ENCODE measurements at regions not wholly inside any gene's neighbourhood (a gene's known extent, or its start where the extent isn't known, plus 50 kb on each side); places are given as distances from the start of the nearest gene placed in this dataset.

- no peak overlapping the region for H3K4me3 ChIP-seq (ENCODE audit: low read length)
- TF ChIP-seq CTCF (conservative IDR thresholded peaks at IDR 0.05; ENCODE audit: low read depth, low read length), result no peak
- no peak for DNase-seq (ENCODE audit: low read depth)
Measured at GRCh38 chr7:130933919-130934318, 199.9 kb upstream of the KLF14 start.

GRCh38 chr7:130935564-130936157, 201.7 kb upstream of the KLF14 start:
- no peak overlapping the region for H3K4me3 ChIP-seq (ENCODE audit: low read length)
- DNase-seq (ENCODE audit: low read depth), result no peak
- no peak for TF ChIP-seq CTCF (conservative IDR thresholded peaks at IDR 0.05; ENCODE audit: low read depth, low read length)

GRCh38 chr7:130936202-130936931, 202.4 kb upstream of the KLF14 start:
- H3K4me3 ChIP-seq (ENCODE audit: low read length), result no peak overlapping the region
- TF ChIP-seq CTCF (conservative IDR thresholded peaks at IDR 0.05; ENCODE audit: low read depth, low read length), result no peak
- no peak for DNase-seq (ENCODE audit: low read depth)

GRCh38 chr7:130937016-130937415, 203.0 kb upstream of the KLF14 start:
- no peak overlapping the region for H3K4me3 ChIP-seq (ENCODE audit: low read length)
- no peak for TF ChIP-seq CTCF (conservative IDR thresholded peaks at IDR 0.05; ENCODE audit: low read depth, low read length)
- DNase-seq (ENCODE audit: low read depth), result no peak

- no peak for TF ChIP-seq CTCF (conservative IDR thresholded peaks at IDR 0.05; ENCODE audit: low read depth, low read length)
Measured at GRCh38 chr7:130937830-130938229, 203.8 kb upstream of the KLF14 start.

GRCh38 chr7:130938661-130939060, 204.7 kb upstream of the KLF14 start:
- no peak overlapping the region for H3K4me3 ChIP-seq (ENCODE audit: low read length)
- DNase-seq (ENCODE audit: low read depth), result no peak
- no peak for TF ChIP-seq CTCF (conservative IDR thresholded peaks at IDR 0.05; ENCODE audit: low read depth, low read length)

More at GRCh38 chr7:130937830-130938229, 203.8 kb upstream of the KLF14 start:
- H3K4me3 ChIP-seq (ENCODE audit: low read length), result no peak overlapping the region
- no peak for DNase-seq (ENCODE audit: low read depth)
